H1 (cell line): ENCODE measurements at regions not wholly inside any gene's neighbourhood (a gene's known extent, or its start where the extent isn't known, plus 50 kb on each side); places are given as distances from the start of the nearest gene placed in this dataset.

Experiments
- CTCF ChIA-PET: fragments of 300-600 bp; sonication (Branson Sonifier 250); formaldehyde crosslinking; loops from one replicate; lab custom pipeline; 2021; ENCODE audit not compliant: partially characterized antibody; lab: Charles Lee
- POLR2A ChIA-PET: fragments of 300-600 bp; sonication (Branson Sonifier 250); formaldehyde crosslinking; loops from one replicate; lab custom pipeline; 2021; ENCODE audit warnings: inconsistent platforms; ENCODE audit not compliant: partially characterized antibody; lab: Charles Lee
- DNase-seq, 2 experiments: peaks; one replicate each; pipeline versions ENCODE4 v3.0.0 to v3.0.0-alpha.2; 2010 to 2022; ENCODE audit warnings: low spot score in 2 of 2, low read depth in 1 of 2, mixed read lengths in 1 of 2
- FAIRE-seq: peaks from 2 replicates; lab custom pipeline; 2011; peaks lifted over from hg19 to GRCh38; lab: Jason Lieb, UNC
- H2AFZ ChIP-seq: 2 replicates; pipeline ENCODE4 v1.8.1; 2012; ENCODE audit warnings: low read length, inconsistent platforms
- H2AK5ac ChIP-seq: 2 replicates; pipeline ENCODE4 v1.6.1; 2013; ENCODE audit warnings: low read depth, low read length
- H2BK120ac ChIP-seq: replicated peaks from 2 replicates; pipeline ENCODE3; 2013; ENCODE audit warnings: low read depth, low read length, inconsistent platforms
- H2BK12ac ChIP-seq: 2 replicates; pipeline ENCODE4 v1.6.1; 2013; ENCODE audit warnings: low read depth, low read length
- H2BK15ac ChIP-seq: 2 replicates; pipeline ENCODE4 v1.6.1; 2013; ENCODE audit warnings: low read length
- H2BK20ac ChIP-seq: 2 replicates; pipeline ENCODE4 v1.6.1; 2013; ENCODE audit warnings: low read length
- H2BK5ac ChIP-seq: 2 replicates; pipeline ENCODE4 v1.6.1; 2013; ENCODE audit warnings: low read depth, low read length
- H3K14ac ChIP-seq: 2 replicates; pipeline ENCODE4 v1.6.1; 2013; ENCODE audit warnings: inconsistent platforms; ENCODE audit not compliant: insufficient read length
- H3K18ac ChIP-seq: 2 replicates; pipeline ENCODE4 v1.6.1; 2013; ENCODE audit warnings: low read length; ENCODE audit errors: extremely low read depth
- H3K23ac ChIP-seq: 2 replicates; pipeline ENCODE4 v1.6.1; 2013; ENCODE audit warnings: inconsistent platforms; ENCODE audit not compliant: insufficient read length
- H3K23me2 ChIP-seq: 2 replicates; pipeline ENCODE4 v1.6.1; 2013; ENCODE audit warnings: low read depth, low read length
- H3K27ac ChIP-seq: 2 replicates; pipeline ENCODE4 v1.6.1; 2011; ENCODE audit warnings: low read depth, low read length, inconsistent platforms
- H3K27me3 ChIP-seq, 4 experiments: replicated peaks in 1 of 4; 1 replicate in 1 of 4; 2 replicates in 3 of 4; pipeline versions ENCODE4 v1.6.1 to v1.8.1; 2011 to 2013; ENCODE audit warnings: low read length in 3 of 4, mild to moderate bottlenecking in 3 of 4, inconsistent platforms in 2 of 4, mixed read lengths in 2 of 4, moderate library complexity in 1 of 4; ENCODE audit not compliant: control insufficient read depth in 3 of 4, insufficient read depth in 3 of 4; ENCODE audit errors: extremely low read depth in 1 of 4
- H3K36me3 ChIP-seq, 4 experiments: 2 replicates each; pipeline versions ENCODE4 v1.6.1 to v1.8.1; 2011 to 2013; ENCODE audit warnings: mild to moderate bottlenecking in 4 of 4, low read length in 3 of 4, moderate library complexity in 2 of 4, control low read depth in 1 of 4, inconsistent platforms in 1 of 4; ENCODE audit not compliant: insufficient read depth in 4 of 4, control insufficient read depth in 2 of 4
- H3K4ac ChIP-seq: replicated peaks from 2 replicates; pipeline ENCODE3; 2013; ENCODE audit warnings: low read length, low read depth, mixed read lengths, inconsistent platforms; ENCODE audit not compliant: insufficient read length
- H3K4me1 ChIP-seq, 4 experiments: replicated peaks in 1 of 4; 1 replicate in 1 of 4; 2 replicates in 3 of 4; pipeline versions ENCODE4 v1.6.1 to v1.8.1; 2011 to 2013; ENCODE audit warnings: low read length in 3 of 4, inconsistent platforms in 2 of 4, mixed read lengths in 1 of 4; ENCODE audit not compliant: insufficient read depth in 4 of 4, control insufficient read depth in 3 of 4
- H3K4me2 ChIP-seq, 2 experiments: 2 replicates each; pipeline versions ENCODE4 v1.6.1 to v1.8.1; 2011 to 2013; ENCODE audit warnings: low read depth in 2 of 2, low read length in 2 of 2, control low read depth in 1 of 2, inconsistent platforms in 1 of 2, mild to moderate bottlenecking in 1 of 2; ENCODE audit not compliant: insufficient read depth in 1 of 2
- H3K4me3 ChIP-seq, 4 experiments: fragments of 200-600, 300-600 bp in 1 of 4; sonication (generic), shearing (Covaris generic), sonication (Bioruptor Twin) in 1 of 4; 2 replicates each; pipeline versions ENCODE4 v1.5.1 to v1.8.1; 2011 to 2016; ENCODE audit warnings: low read length in 4 of 4, low read depth in 3 of 4, control low read depth in 2 of 4, inconsistent platforms in 2 of 4, mild to moderate bottlenecking in 2 of 4, mixed read lengths in 1 of 4, moderate library complexity in 1 of 4; ENCODE audit not compliant: insufficient read depth in 2 of 4; ENCODE audit errors: extremely low read depth in 1 of 4
- H3K56ac ChIP-seq: replicated peaks from 2 replicates; pipeline ENCODE3; 2013; ENCODE audit warnings: low read depth, mild to moderate bottlenecking, mixed read lengths, low read length, inconsistent platforms; ENCODE audit not compliant: insufficient read length
- H3K79me1 ChIP-seq: 2 replicates; pipeline ENCODE4 v1.6.1; 2013; ENCODE audit warnings: low read depth, low read length, control low read depth
- H3K79me2 ChIP-seq, 2 experiments: 2 replicates each; pipeline versions ENCODE4 v1.6.1 to v1.8.1; 2012 to 2013; ENCODE audit warnings: low read length in 2 of 2, mild to moderate bottlenecking in 2 of 2, inconsistent platforms in 1 of 2; ENCODE audit not compliant: insufficient read depth in 2 of 2, control insufficient read depth in 1 of 2
- H3K9ac ChIP-seq, 4 experiments: replicated peaks in 1 of 4; 1 replicate in 1 of 4; 2 replicates in 3 of 4; pipeline versions ENCODE4 v1.6.1 to v1.8.1; 2011 to 2013; ENCODE audit warnings: low read depth in 3 of 4, low read length in 3 of 4, control low read depth in 2 of 4, mild to moderate bottlenecking in 2 of 4, moderate library complexity in 2 of 4, inconsistent platforms in 1 of 4; ENCODE audit errors: extremely low read depth in 1 of 4
- H3K9me3 ChIP-seq, 2 experiments: 2 replicates each; pipeline versions ENCODE4 v1.6.1 to v1.8.1; 2012 to 2013; ENCODE audit warnings: mild to moderate bottlenecking in 2 of 2, moderate library complexity in 2 of 2, control low read depth in 1 of 2, inconsistent platforms in 1 of 2, low read depth in 1 of 2, low read length in 1 of 2, mixed read lengths in 1 of 2; ENCODE audit not compliant: insufficient read depth in 2 of 2
- H4K20me1 ChIP-seq, 2 experiments: replicated peaks in 1 of 2; 2 replicates each; pipeline versions ENCODE3 to v1.8.1; 2011 to 2013; ENCODE audit warnings: inconsistent platforms in 2 of 2, low read length in 2 of 2, mild to moderate bottlenecking in 1 of 2; ENCODE audit not compliant: insufficient read depth in 2 of 2, control insufficient read depth in 1 of 2
- H4K5ac ChIP-seq: 2 replicates; pipeline ENCODE4 v1.6.1; 2013; ENCODE audit warnings: low read length, low read depth, mixed read lengths, inconsistent platforms; ENCODE audit not compliant: insufficient read length
- H4K8ac ChIP-seq: 2 replicates; pipeline ENCODE4 v1.8.0; 2013; ENCODE audit warnings: mild to moderate bottlenecking, moderate library complexity, low read length, inconsistent platforms; ENCODE audit not compliant: insufficient read depth; ENCODE audit errors: extremely low read depth
- H4K91ac ChIP-seq: replicated peaks from 2 replicates; pipeline ENCODE3; 2013; ENCODE audit warnings: low read length, mixed read lengths, inconsistent platforms; ENCODE audit not compliant: insufficient read length
- ASH2L ChIP-seq: fragments of 200-600, 300-600 bp; sonication (generic); IDR thresholded peaks from one replicate; pipeline ENCODE4 v1.7.1; 2017; ENCODE audit warnings: low read length
- BRCA1 ChIP-seq: IDR thresholded peaks from 2 replicates; pipeline ENCODE4 v1.6.1; 2012; ENCODE audit warnings: low read depth, low read length, improper control_type of control experiment
- TAF1 ChIP-seq: IDR thresholded peaks from 2 replicates; pipeline ENCODE4 v1.6.1; 2011; ENCODE audit warnings: mild to moderate bottlenecking, low read depth, low read length
- WGBS, 2 experiments: shearing (Covaris generic) in 1 of 2; methylation state at CpG; one replicate each; pipeline versions ENCODE4 v1.1.6 to v1.1.7; 2013 to 2015; ENCODE audit warnings: low lambda C conversion rate in 2 of 2, mixed read lengths in 2 of 2, inconsistent platforms in 1 of 2, low coverage in 1 of 2, missing lambda C conversion rate in 1 of 2; ENCODE audit not compliant: insufficient replicate concordance in 2 of 2, insufficient coverage in 1 of 2, insufficient read length in 1 of 2; ENCODE audit errors: extremely low coverage in 1 of 2, missing lambda C conversion rate in 1 of 2; 5-methylcytosine and 5-hydroxymethylcytosine counted together
- TF ChIP-seq, protein P1 (sequence below): IDR thresholded peaks from 2 replicates; pipeline ENCODE4 v1.6.1; 2011; ENCODE audit warnings: low read length, improper control_type of control experiment

DNA sequence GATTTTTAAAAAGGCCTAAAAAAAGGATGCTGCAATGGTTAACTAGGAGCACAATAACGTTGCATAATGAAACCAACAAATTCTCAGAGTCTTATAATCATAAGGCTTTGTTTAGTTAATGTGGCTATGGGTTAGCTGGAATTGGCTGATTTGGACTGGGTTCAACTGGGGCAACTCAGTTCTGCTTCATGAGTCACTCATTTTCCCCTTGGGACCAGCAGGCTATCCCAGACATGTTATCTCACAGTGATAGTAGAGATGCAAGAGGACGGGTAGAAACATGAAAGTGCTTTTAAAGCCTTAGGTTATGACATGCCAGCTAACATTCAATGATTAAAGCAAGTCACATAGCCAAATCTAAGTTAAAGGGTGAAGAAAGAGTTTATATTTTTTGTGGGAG, 189.2 kb upstream of the GK2 start:
- no peak overlapping the region for H3K18ac ChIP-seq
- H2BK12ac ChIP-seq: no peak overlapping the region
- H4K8ac ChIP-seq: no peak overlapping the region
- H3K4ac ChIP-seq: no peak overlapping the region
- no peak overlapping the region for H3K23ac ChIP-seq
- H3K23me2 ChIP-seq: no peaks in the 10 kb centered on the region; the same call in 1 of the 2 replicates
- WGBS, 2 experiments: 93% methylated on average over 2 of the region's 2 CpGs; no CpG with 5 or more reads in 1 of the 2 experiments
- H2BK5ac ChIP-seq: no peak overlapping the region
- H3K9ac ChIP-seq: no peak overlapping the region
- H3K56ac ChIP-seq: no peak overlapping the region
- no peak overlapping the region for H4K91ac ChIP-seq
- no peak overlapping the region for H3K4me2 ChIP-seq
- FAIRE-seq (no peak), DNase-seq (no peak)
- no peak overlapping the region for H3K27ac ChIP-seq
- H2BK15ac ChIP-seq: no peak overlapping the region
- H3K79me2 ChIP-seq: no peaks in the 10 kb centered on the region
- H3K36me3 ChIP-seq: no peaks in the 10 kb centered on the region
- no peaks in the 10 kb centered on the region for H4K20me1 ChIP-seq
- no peaks in the 10 kb centered on the region for H3K9me3 ChIP-seq
- no peak overlapping the region for H2AFZ ChIP-seq
- H4K5ac ChIP-seq: no peak overlapping the region
- no peak overlapping the region for H2BK20ac ChIP-seq
- no peak overlapping the region for H2AK5ac ChIP-seq
- POLR2A ChIA-PET: no interaction called here
- no peaks in the 10 kb centered on the region for H3K79me1 ChIP-seq
- H3K4me1 ChIP-seq: no peaks in the 10 kb centered on the region; a peak in 2 of 7 replicates
- no peak overlapping the region for H2BK120ac ChIP-seq
- no peak overlapping the region for H3K14ac ChIP-seq
- H3K4me3 ChIP-seq: no peak overlapping the region
- CTCF ChIA-PET: no interaction called here
- no peaks in the 10 kb centered on the region for H3K27me3 ChIP-seq
- TF ChIP-seq, protein P1, sequence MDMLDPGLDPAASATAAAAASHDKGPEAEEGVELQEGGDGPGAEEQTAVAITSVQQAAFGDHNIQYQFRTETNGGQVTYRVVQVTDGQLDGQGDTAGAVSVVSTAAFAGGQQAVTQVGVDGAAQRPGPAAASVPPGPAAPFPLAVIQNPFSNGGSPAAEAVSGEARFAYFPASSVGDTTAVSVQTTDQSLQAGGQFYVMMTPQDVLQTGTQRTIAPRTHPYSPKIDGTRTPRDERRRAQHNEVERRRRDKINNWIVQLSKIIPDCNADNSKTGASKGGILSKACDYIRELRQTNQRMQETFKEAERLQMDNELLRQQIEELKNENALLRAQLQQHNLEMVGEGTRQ: no peak
- TF ChIP-seq TAF1 (no peak), BRCA1 (no peak), ASH2L (no peak)
